Stimulated activated naive CD8-positive, alpha-beta T cell treated with anti-CD3 and anti-CD28 coated beads, Interleukin-15, Interleukin-2, amounts not matched to agents 100 U/mL and 50 U/mL, for 24 hours (primary cell): ENCODE measurements at regions not wholly inside any gene's neighbourhood (a gene's known extent, or its start where the extent isn't known, plus 50 kb on each side); places are given as distances from the start of the nearest gene placed in this dataset.
"Not testable (repeated sequence)": the region's sequence is repeated elsewhere in the genome, so short reads cannot be mapped to it uniquely, and the experiment has no call there.

Source experiments
- ATAC-seq: fragments of 150-1000 bp; cut with Tn5 transposase; one replicate; pipeline ENCODE4 v1.10.0; 2021
- DNase-seq: peaks from one replicate; pipeline ENCODE4 v3.0.0; 2021

DNA sequence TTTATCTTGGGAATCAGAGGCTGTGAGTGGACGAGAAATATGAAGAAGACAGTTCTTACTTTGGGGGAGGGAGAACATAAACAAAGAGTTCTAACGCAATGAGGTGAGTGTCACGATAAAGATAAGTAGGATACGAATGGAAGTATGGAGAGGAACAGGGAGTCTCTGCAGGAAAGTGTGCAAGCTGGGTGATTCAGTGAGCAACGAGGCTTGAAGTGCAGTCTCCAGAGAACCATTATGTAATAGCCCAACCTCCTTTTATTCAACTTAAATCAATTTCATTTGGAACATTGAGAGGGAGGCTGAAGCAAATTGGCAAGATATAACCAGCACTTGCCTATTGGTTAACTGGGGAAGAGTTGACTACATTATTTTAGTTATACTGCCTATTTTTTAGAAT lies 99.3 kb upstream of the PLD5 start:
- DNase-seq (no peak), ATAC-seq (no peak)

GRCh38 chr1:242623119-242623518 lies 98.6 kb upstream of the PLD5 start:
- DNase-seq (no peak), ATAC-seq (no peak)

DNA sequence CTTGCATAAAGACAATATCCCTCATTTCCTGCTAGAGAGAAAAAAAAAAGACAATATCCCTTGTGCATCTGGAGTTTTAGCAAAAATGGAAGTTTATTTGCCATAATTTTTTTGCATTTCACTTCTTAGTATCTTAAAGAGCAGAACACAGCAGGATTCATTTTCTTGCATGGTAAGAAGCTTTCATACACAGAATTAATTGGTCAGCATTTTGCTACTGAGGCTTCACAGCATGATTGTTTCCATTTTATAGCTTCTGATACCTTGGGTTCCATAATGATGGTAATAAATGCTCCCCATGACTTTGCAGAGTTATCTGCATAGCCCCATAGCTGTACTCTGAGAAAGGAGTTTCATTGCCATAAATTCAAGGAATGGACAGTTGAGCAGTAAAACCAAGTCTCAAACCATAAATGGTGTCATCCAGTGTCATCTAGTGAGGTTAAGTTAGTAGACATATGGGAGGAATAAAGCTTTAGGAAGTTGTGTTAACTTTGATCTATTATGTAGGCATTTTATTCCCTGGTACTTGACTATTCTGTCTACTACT lies 88.8 kb upstream of the PLD5 start:
- no peak for DNase-seq
- no peak for ATAC-seq

DNA sequence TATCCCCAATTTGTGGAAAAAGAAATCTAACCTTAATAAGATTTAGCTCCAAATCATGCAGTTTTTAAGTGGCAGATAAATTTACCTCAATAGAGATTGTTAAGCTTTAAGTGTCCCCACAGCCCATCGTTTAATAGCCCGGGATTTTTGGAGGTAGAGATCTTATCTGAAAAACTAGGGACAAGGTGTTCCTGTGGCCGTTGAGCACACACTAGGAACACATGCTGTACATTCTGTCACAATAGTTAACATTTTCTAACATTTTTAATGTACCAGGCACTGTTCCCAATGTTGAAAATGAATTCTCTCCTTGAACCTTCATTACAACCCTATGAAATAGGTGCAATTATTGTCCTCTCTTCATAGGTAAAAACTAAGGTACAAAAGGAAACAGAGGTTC lies 85.7 kb upstream of the PLD5 start:
- no peak for ATAC-seq
- no peak for DNase-seq

- ATAC-seq (no peak), DNase-seq (no peak)
Observed at GRCh38 chr1:242605521-242605920, 81.0 kb upstream of the PLD5 start.

DNA sequence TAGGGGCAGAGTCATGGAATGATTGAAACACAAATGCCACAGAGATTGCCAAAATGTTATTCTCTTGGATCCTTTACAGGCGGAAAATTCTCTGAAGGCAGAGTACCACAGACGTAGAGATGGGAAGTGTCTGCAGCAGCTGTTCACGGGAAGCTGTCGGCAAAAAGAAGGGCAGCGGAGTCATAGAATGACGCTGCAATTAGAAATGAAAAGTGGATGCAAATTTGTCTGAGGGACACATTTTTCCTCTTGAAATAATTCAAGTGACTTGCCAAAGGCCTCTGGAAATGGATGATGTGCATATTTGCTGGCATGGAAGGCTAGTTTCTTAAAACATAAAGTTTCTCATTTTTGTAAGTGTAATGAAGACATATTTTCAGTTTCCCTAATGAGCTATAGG lies 77.5 kb upstream of the PLD5 start:
- DNase-seq: no peak
- ATAC-seq: no peak

- DNase-seq, ATAC-seq: not testable (repeated sequence)
Observed at GRCh38 chr1:242593756-242594155, 69.3 kb upstream of the PLD5 start.

GRCh38 chr1:242586360-242586680 lies 61.8 kb upstream of the PLD5 start:
- ATAC-seq (no peak), DNase-seq (no peak)

DNA sequence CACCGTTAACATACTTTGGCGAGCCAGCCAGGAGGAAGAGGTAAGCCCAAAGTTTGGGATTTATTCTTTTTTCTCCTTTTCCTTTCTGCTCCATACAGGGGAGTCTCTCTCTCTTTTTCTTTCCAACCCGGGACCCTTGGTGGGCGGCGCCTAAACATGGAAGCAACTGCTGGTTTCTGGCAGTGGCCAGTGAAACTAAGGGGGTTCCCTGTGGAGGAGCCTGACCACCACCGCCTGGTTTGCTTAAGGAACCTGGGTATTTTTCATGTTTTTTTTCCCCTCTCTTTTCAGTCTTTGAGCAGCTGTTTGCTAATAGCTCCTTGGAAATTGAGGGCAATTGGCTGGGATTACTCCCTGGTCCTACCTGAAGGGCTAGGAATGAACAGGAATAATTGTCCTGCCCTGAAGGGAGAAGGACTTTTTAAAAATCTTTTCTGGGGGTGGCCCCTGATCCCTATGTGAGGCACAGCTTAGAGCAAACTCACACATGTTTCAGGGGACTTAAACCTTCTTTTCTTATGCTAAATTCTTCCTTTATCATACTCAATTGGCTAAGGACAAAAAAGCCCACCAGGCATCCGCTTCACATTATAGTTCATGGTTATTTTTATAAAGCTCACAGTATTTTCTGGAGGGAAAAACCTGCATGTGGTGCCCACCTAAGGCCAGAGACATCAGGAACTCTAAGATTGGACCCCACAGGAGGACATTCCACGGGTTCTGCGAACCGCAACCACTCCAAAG lies 61.3 kb upstream of the PLD5 start:
- ATAC-seq: no peak
- DNase-seq: no peak

DNA sequence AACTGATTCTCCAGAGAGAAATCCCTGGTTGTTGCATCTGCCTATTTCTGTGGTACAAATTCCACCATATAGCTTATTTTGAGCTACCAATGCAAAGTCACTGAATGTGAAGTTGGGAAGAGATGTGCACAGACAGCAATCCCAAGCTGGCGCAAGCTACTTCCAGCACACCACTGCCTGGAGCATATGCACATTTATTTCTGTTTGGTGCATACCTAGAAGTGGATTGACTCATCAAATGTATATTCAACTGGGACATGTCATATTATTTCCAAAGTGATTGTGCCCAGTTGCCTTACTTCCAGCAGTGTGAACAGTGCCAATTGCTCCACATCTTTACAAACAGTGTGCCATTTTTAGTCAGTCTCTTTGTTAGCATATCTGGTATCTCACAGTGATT lies 58.2 kb upstream of the PLD5 start:
- no peak for ATAC-seq

GRCh38 chr1:242579528-242580235 lies 55.2 kb upstream of the PLD5 start:
- no peak for DNase-seq
- no peak for ATAC-seq

More for the DNA sequence above, 58.2 kb upstream of the PLD5 start:
- DNase-seq: no peak
